H1 (cell line): ENCODE measurements at regions not wholly inside any gene's neighbourhood (a gene's known extent, or its start where the extent isn't known, plus 50 kb on each side); places are given as distances from the start of the nearest gene placed in this dataset.

Source experiments
- CBX8 ChIP-seq: fragments of 300-800, 300-1000 bp; sonication (generic); IDR thresholded peaks from 2 replicates; pipeline ENCODE4 v1.7.1; 2016; ENCODE audit warnings: low read depth, low read length, borderline replicate concordance
- CEBPB ChIP-seq: IDR thresholded peaks from 2 replicates; pipeline ENCODE4 v1.6.1; 2012; ENCODE audit warnings: low read depth, low read length
- CHD1 ChIP-seq: IDR thresholded peaks from 2 replicates; pipeline ENCODE4 v1.6.1; 2012; ENCODE audit warnings: low read depth, low read length, improper control_type of control experiment
- CTCF ChIP-seq, 3 experiments: IDR thresholded peaks; 1 replicate in 2 of 3; 2 replicates in 1 of 3; pipeline versions ENCODE4 v1.5.1 to v1.6.1; 2011; ENCODE audit warnings: low read length in 3 of 3, mild to moderate bottlenecking in 3 of 3, inconsistent platforms in 2 of 3, low read depth in 1 of 3, moderate library complexity in 1 of 3; ENCODE audit not compliant: insufficient read depth in 1 of 3; ENCODE audit errors: control extremely low read depth in 1 of 3
- JUND ChIP-seq: IDR thresholded peaks from 2 replicates; pipeline ENCODE4 v1.6.1; 2011; ENCODE audit warnings: mild to moderate bottlenecking, improper control_type of control experiment, low read length

GRCh38 chr7:66528652-66529051 is 100.0 kb upstream of the KCTD7 start (continued):
- TF ChIP-seq JUND (no peak), CHD1 (no peak), CTCF (IDR thresholded peaks at IDR 0.05; ENCODE audit: control extremely low read depth in 1 of 3, insufficient read depth in 1 of 3, low read depth in 1 of 3, low read length in 3 of 3) (no peak), CEBPB (no peak), CBX8 (no peak)
